ENCODE measurements at regions not wholly inside any gene's neighbourhood (a gene's known extent, or its start where the extent isn't known, plus 50 kb on each side); places are given as distances from the start of the nearest gene placed in this dataset.

GRCh38 chr5:74945561-74946165 lies 79.5 kb upstream of the FAM169A start:
- TF ChIP-seq, protein P1, sequence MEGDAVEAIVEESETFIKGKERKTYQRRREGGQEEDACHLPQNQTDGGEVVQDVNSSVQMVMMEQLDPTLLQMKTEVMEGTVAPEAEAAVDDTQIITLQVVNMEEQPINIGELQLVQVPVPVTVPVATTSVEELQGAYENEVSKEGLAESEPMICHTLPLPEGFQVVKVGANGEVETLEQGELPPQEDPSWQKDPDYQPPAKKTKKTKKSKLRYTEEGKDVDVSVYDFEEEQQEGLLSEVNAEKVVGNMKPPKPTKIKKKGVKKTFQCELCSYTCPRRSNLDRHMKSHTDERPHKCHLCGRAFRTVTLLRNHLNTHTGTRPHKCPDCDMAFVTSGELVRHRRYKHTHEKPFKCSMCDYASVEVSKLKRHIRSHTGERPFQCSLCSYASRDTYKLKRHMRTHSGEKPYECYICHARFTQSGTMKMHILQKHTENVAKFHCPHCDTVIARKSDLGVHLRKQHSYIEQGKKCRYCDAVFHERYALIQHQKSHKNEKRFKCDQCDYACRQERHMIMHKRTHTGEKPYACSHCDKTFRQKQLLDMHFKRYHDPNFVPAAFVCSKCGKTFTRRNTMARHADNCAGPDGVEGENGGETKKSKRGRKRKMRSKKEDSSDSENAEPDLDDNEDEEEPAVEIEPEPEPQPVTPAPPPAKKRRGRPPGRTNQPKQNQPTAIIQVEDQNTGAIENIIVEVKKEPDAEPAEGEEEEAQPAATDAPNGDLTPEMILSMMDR (IDR thresholded peaks at IDR 0.05): no peak
- no peak for TF ChIP-seq ZFX (IDR thresholded peaks at IDR 0.05; ENCODE audit: borderline replicate concordance)
